Dedifferentiated amniotic fluid mesenchymal stem cell (primary cell): ENCODE measurements at regions not wholly inside any gene's neighbourhood (a gene's known extent, or its start where the extent isn't known, plus 50 kb on each side); places are given as distances from the start of the nearest gene placed in this dataset.

Experiments
- DNase-seq: peaks from one replicate; pipeline ENCODE4 v3.0.0-alpha.2; 2016; ENCODE audit errors: extremely low spot score

- DNase-seq: no peak
These were observed 163.4 kb upstream of the COL1A2 start for GRCh38 chr7:94231305-94231704.

DNA sequence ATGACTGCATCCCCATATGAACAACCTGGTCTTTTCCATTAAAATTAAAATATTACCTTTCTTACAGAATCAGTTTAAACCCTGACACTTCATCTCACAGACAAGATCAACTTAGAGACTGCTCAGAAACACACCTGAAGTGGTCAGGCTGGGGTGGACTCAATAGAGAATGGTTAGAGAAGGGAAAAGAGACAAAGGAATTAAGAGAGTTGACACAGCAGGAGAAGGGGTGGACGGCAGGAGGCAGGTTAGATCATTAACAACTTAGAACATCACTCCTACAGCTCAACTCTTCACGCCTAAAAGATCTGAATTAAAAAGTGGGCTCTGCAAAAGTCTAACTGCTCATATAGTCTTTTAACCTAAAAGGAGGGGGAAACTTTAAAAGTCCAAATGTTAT, 157.7 kb upstream of the COL1A2 start:
- no peak for DNase-seq

- DNase-seq: no peak
These were observed 157.3 kb upstream of the COL1A2 start for GRCh38 chr7:94237417-94237816.

- DNase-seq: no peak
These were observed 154.9 kb upstream of the COL1A2 start for GRCh38 chr7:94239661-94240234.

GRCh38 chr7:94240902-94241301, 153.8 kb upstream of the COL1A2 start:
- DNase-seq: no peak

DNA sequence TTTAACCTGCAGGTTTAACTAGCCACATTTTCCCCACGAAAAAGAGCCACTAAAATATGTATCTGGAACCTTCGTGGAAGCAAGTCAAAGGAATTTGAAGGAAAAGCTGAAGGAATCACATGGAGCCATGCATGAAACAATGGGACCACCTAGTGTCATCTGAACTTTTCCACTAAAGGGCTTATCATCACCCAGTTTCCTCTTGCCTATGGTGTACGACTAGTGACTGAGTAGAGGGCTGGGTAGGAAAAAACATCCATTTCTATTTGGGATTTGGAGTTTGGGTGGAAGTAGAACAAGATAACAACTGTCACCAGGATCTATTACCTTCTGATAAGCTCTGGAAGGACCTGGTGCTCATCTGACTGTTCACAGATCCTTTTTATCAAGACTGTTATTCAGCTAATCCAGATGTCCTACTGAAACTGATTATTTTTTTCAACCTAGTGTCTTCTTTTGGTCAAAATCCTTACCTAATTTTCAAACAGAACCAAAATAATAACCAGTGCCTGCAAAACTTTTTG, 153.2 kb upstream of the COL1A2 start:
- no peak for DNase-seq

DNA sequence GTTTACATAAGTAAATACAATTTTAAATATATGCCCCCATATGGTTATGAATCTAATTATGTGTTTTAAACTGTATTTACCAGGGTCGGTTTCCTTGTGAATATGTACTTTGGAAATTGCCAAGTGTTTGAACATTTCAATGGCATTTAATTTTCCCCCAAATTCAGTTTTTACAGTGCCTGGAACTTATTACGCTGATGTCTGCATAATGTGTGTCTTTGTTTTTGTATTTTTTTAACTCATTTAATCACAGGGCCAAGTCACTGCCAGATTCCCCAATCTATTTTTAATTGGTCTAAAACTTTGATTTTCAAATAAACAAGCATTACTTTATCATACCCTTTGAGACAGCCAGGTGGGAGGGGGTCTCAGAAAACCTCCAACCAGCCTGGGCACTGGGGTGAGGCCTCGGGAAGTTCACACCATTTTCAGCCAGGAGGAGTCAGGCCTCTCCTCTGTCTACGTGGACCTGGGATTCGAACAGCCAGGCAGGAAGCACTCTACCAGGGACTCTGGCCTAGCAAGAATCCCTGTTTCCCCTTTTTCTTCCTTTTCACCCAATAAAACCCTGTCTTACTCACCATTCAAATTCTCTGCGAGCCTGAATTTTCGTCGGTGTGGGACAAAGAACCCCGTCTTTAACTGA, 151.5 kb upstream of the COL1A2 start:
- no peak for DNase-seq

GRCh38 chr7:94244760-94245159, 149.9 kb upstream of the COL1A2 start:
- DNase-seq: no peak

- DNase-seq: no peak
These were observed 149.2 kb upstream of the COL1A2 start for GRCh38 chr7:94245500-94245899.

DNA sequence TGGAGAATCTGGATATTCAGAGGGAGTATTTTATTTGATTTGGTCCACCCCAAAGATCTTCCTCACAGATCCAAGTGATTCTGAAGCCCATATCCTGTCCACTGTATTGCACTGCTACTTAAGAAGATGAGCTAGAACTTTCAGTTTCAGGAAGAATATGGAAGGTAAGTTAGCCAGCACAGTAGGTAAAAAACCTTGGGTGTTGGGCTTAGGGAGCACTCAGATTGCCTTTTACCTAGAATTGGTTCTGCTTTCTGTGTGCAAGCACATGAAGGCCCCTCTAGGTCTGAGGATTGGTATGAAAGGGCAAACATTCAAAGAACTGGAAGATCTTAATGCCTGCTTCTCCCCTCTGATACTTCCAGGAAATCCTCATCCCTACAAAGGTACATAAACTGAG, 146.7 kb upstream of the COL1A2 start:
- no peak for DNase-seq

DNA sequence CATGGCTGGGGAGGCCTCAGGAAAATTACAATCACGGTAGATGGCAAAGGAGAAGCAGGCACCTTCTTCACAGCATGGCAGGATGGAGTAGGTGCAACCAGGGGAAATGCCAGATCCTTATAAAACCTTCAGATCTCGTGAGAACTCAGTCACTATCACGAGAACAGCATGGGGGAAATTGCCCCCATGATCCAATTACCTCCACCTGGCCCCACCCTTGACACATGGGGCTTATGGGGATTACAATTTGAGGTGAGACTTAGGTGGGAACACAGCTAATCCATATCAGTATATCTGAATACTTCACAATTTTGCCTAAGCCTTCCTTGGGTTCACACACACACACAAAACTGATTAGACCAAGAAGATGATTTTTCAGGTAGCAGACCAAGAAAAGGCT, 145.1 kb upstream of the COL1A2 start:
- no peak for DNase-seq

DNA sequence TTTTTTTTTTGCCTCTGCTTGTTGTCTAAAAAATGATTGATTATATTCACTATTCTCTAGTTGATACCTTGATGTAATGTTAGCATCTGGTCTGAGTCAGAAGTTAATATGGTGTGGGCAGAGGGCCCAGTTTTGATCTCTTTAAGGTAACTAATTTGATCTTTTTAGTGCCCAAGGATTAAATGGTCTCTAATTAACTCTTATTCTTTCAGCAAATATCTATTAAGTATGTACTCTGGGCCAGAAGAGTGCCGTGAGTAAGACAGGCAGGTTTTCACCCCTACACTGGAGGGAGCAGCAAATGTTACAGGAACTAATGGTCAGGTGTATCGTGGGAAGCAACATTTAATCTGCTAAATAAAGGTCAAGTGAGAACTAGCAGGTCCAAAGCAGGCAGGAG, 144.6 kb upstream of the COL1A2 start:
- no peak for DNase-seq

DNA sequence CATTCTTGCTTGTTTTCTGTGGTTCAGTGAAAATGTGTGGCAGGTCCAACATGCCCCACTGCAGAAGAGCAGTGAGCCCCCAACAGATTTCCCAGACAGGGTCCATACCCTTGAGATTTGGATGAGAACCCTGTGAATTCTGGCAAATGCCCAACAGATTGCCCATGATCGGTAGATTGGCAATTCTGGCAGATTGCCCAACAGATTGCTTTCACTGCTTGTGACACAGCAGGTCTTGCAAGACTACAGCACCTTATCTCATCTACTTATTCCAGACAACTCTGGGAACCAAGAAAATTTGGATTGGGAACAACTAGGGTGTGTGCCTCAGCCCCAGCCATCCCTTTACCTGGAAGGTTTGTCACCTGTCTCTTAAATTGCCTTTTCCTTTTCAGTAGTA, 143.7 kb upstream of the COL1A2 start:
- no peak for DNase-seq

GRCh38 chr7:94252124-94252523, 142.6 kb upstream of the COL1A2 start:
- no peak for DNase-seq

- no peak for DNase-seq
These were observed 141.7 kb upstream of the COL1A2 start for GRCh38 chr7:94252971-94253370.

DNA sequence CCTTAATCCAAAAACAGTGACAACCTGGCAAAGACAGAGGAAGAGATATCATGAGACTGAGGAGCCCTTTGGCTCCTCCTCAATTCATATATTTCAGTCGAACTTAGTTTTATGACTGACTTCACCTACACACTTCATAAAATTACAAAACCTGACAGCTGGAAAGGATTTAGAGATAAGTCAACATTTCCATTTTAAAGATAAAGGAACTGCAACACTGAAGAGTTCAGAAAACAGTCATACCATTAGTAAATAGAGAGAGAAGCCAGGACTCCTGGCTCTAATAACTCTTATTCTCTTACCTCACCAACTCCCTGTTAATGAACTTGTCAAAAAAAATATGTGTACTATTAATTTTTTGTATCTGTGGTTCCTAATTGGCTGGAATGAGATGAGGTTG, 141.0 kb upstream of the COL1A2 start:
- no peak for DNase-seq

DNA sequence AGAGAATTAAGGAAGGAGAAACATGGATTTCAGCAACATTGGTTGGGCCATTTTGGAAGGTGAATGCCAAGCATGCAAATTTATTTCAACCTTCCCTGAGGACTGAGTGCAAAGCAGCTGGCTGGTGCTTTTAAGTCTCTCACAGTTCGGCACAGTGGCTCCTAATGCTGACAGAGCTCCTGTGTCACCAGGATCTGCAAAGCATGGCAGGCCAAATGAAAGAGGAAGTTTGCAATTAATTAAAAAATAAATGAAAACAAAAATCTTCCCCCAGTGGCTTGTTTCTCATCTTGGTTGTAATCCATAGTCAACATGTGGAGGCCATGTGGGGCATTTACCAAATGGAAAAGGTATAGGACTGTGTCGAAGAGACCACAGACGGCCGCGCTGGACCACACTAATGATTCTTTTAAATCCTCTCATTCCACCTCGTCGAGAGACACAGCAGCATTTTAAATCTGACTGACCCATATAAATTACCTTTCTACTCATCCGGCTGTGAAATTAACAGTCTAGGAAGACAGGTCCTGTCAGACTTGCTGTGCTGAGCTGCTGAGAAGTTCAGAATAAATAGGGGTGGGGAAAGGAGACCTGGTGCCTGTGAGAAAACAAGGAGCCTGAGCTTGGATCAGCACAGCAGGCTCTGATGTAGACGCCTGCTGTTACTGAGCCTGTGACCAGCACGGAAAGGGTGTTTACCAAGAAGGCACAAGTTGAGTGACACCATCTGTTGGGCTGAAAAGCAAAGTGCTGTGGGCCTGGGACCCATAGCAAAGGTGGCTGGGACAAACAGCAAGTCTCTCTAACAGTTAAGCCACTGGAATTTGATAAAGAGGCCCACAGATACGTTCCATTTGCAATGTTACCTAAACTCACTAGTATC, 136.0 kb upstream of the COL1A2 start:
- no peak for DNase-seq

DNA sequence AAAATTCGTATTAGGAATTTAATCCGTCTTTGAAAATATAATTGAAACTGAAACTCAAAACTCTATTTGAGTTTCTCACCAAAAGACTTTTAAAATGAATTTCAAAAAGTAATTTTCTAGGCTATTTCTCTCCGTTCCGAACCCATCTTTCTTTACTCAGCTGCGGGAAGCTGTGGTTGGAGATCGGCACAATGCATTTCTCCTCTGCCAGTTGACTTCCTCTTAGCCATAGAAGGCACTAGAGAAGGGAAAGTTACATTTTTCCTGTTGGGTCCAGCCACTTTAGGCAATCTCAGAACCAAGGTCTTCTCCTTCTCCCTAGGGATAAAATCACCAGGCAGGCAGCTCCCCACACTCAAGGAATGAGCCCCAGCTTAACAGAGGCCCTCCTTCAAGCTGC, 133.6 kb upstream of the COL1A2 start:
- no peak for DNase-seq

DNA sequence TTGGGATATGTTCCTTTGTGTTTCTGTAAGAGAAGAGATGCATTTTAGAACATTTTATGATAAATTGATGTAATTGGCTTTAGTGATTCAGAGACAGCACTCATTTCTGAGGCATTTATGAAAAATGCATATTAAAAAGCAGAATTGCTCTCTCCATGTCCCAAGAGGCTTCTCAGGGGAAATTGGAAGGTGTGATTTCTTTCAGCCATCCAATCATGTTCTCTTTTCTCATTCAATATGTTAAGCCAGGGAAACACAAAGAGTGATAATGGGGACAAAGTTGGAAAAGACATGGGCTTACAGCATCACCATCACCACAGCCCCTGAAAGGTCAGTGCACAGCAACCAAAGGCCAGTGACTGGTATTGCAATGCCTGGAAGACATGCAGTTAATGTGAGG, 129.9 kb upstream of the COL1A2 start:
- no peak for DNase-seq

- DNase-seq: no peak
These were observed 129.2 kb upstream of the COL1A2 start for GRCh38 chr7:94265456-94265855.

DNA sequence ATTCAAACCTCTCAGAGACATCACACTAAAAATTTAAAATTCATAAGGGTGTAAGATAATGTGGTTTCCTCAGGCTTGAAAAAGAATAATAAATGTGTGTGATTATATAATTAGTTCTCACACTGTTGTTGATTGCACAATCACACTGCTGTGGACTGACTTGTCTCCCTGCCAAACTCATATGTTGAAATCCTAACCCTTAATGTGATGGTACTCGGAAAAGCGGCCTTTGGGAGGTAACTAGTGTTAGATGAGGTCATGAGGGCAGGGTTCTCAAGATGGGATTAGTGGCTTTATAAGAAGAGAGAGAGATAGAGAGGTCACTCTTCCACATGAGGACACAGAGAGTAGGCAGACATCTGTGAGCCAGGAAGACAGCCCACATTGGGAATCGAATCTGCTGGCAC, 128.5 kb upstream of the COL1A2 start:
- no peak for DNase-seq

DNA sequence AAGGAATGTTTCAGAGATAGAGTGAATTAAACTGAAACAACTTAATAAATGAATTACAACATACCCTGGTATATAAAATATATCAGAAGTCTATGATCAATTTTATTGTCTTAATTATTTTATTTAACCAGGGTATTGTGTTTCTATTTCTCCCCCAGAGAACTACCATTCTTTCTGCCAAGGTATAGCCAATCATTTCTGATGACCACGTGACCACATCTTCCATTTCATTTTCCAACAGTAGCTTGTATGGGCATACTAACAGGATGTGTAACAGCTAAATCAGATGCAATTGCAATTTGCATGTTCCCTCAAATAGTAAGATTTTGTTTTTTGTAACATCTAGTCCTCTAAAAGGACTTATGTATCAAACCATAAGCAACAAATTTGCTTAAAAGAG, 123.9 kb upstream of the COL1A2 start:
- no peak for DNase-seq
